ENCODE measurements at regions not wholly inside any gene's neighbourhood (a gene's known extent, or its start where the extent isn't known, plus 50 kb on each side); places are given as distances from the start of the nearest gene placed in this dataset.

DNA sequence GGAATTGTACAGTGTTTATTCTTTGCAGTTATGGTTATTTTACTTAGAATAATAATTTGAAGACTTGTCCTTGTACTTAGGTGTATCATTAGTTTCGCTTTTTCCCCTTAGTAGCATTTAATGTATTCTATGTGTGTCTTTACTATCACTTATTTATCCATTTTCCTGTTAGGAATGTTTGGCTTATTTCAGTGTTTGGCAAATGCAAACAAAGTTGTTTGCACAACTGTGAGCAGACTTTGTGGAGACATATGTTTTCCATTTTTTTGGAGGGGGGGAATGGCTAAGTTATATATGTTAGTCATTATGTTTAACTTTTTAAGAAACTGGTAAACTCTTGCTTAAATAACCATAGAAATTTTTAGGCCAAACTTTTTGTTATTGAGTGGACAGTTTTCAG, 447.7 kb downstream of the SOX11 start:
- no peak for TF ChIP-seq CTCF (IDR thresholded peaks at IDR 0.05; ENCODE audit: borderline replicate concordance, extremely low read depth, low read length, poor library complexity, severe bottlenecking)
- no peak for TF ChIP-seq EZH2 (IDR thresholded peaks at IDR 0.05; ENCODE audit: borderline replicate concordance, low read depth, low read length, severe bottlenecking)
